K562 (cell line): ENCODE measurements at regions not wholly inside any gene's neighbourhood (a gene's known extent, or its start where the extent isn't known, plus 50 kb on each side); places are given as distances from the start of the nearest gene placed in this dataset.

Source experiments
- ATAC-seq: fragments of 200-7000 bp; cut with Tn5 transposase; 3 replicates; pipeline ENCODE4 v1.9.1; 2020; ENCODE audit warnings: moderate library complexity
- BruUV-seq: library from RNA; stranded (reverse); fragments of 400-500 nt; replicated peaks from 2 replicates; lab custom pipeline; 2021; lab: Mats Ljungman, UMichigan
- CTCF ChIA-PET: fragments of 300-600 bp; formaldehyde crosslinking; extraction: SDS; loops from one replicate; lab custom pipeline; 2021; ENCODE audit warnings: low intra/inter-chr PET ratio; lab: Yijun Ruan, JAX
- POLR2A ChIA-PET: fragments of 300-600, 350-650 bp; sonication (Branson Sonifier 250); formaldehyde crosslinking; extraction: SDS; loops from one replicate; lab custom pipeline; 2021; ENCODE audit warnings: antibody characterized with exemption, inconsistent platforms; lab: Yijun Ruan, JAX
- DNase-seq, 4 experiments: peaks; one replicate each; pipeline versions ENCODE4 v3.0.0 to v3.0.0-alpha.2; 2011 to 2018; ENCODE audit warnings: low spot score in 3 of 4, mixed read lengths in 3 of 4; ENCODE audit errors: extremely low read depth in 1 of 4
- FAIRE-seq: peaks from 2 replicates; lab custom pipeline; 2011; peaks lifted over from hg19 to GRCh38; lab: Jason Lieb, UNC
- H2AFZ ChIP-seq: 2 replicates; pipeline ENCODE4 v1.6.0; 2011; ENCODE audit warnings: low read depth, low read length, control low read depth, inconsistent platforms
- H3K27ac ChIP-seq: fragments of 200-600 bp; 3 replicates; pipeline ENCODE4 v1.8.0; 2011; ENCODE audit warnings: low read depth, mild to moderate bottlenecking, control low read depth, inconsistent platforms, low read length, moderate library complexity, mixed read lengths; ENCODE audit errors: extremely low read depth
- H3K27me3 ChIP-seq, 2 experiments: fragments of 300-600 bp in 1 of 2; 2 replicates in 1 of 2; 3 replicates in 1 of 2; pipeline versions ENCODE4 v1.6.0 to v1.8.0; 2011; ENCODE audit warnings: inconsistent platforms in 2 of 2, low read length in 2 of 2, mild to moderate bottlenecking in 1 of 2, mixed read lengths in 1 of 2, moderate library complexity in 1 of 2; ENCODE audit not compliant: control insufficient read depth in 2 of 2, insufficient read depth in 2 of 2
- H3K36me3 ChIP-seq: fragments of 300-600 bp; 3 replicates; pipeline ENCODE4 v1.8.0; 2011; ENCODE audit warnings: mild to moderate bottlenecking, low read length, inconsistent platforms; ENCODE audit not compliant: control insufficient read depth, insufficient read depth
- H3K4me1 ChIP-seq, 2 experiments: fragments of 200-600 bp in 1 of 2; replicated peaks in 1 of 2; 2 replicates in 1 of 2; 3 replicates in 1 of 2; pipeline versions ENCODE4 v1.5.1 to v1.8.0; 2011; ENCODE audit warnings: inconsistent platforms in 2 of 2, low read length in 2 of 2, mild to moderate bottlenecking in 1 of 2, mixed read lengths in 1 of 2, moderate library complexity in 1 of 2; ENCODE audit not compliant: control insufficient read depth in 2 of 2, insufficient read depth in 2 of 2
- H3K4me2 ChIP-seq: 2 replicates; pipeline ENCODE4 v1.6.1; 2011; ENCODE audit warnings: low read length, control low read depth, inconsistent platforms, mixed read lengths; ENCODE audit not compliant: insufficient read depth
- H3K4me3 ChIP-seq: fragments of 200-600 bp; sonication (generic), shearing (Covaris generic); 2 replicates; pipeline ENCODE4 v1.5.1; 2016; ENCODE audit warnings: control low read depth, inconsistent platforms
- H3K79me2 ChIP-seq: fragments of 200-600 bp; 3 replicates; pipeline ENCODE4 v1.8.0; 2011; ENCODE audit warnings: low read length, inconsistent platforms; ENCODE audit not compliant: control insufficient read depth, insufficient read depth
- H3K9ac ChIP-seq, 2 experiments: 2 replicates each; pipeline versions ENCODE4 v1.6.0 to v1.6.1; 2011; ENCODE audit warnings: low read depth in 2 of 2, low read length in 2 of 2, control low read depth in 1 of 2, inconsistent platforms in 1 of 2, mild to moderate bottlenecking in 1 of 2, mixed read lengths in 1 of 2; ENCODE audit not compliant: insufficient read depth in 1 of 2
- H3K9me1 ChIP-seq: one replicate; pipeline ENCODE4 v1.6.0; 2011; ENCODE audit warnings: inconsistent platforms, mild to moderate bottlenecking, low read length, moderate library complexity; ENCODE audit not compliant: control insufficient read depth, insufficient read depth
- H3K9me3 ChIP-seq: replicated peaks from 2 replicates; pipeline ENCODE4 v1.5.1; 2011; ENCODE audit warnings: low read depth, low read length, inconsistent platforms; ENCODE audit not compliant: control insufficient read depth, insufficient read depth
- H4K20me1 ChIP-seq: replicated peaks from 2 replicates; pipeline ENCODE4 v1.6.1; 2011; ENCODE audit warnings: low read length, inconsistent platforms, mixed read lengths; ENCODE audit not compliant: control insufficient read depth, insufficient read depth
- C11orf30 ChIP-seq: fragments of 450-650 bp; IDR thresholded peaks from 2 replicates; pipeline ENCODE4 v1.6.1; 2016; ENCODE audit warnings: low read depth, mild to moderate bottlenecking
- L3MBTL2 ChIP-seq: fragments of 450-650 bp; IDR thresholded peaks from 2 replicates; pipeline ENCODE4 v1.6.1; 2016; ENCODE audit warnings: mild to moderate bottlenecking, moderate library complexity
- MAFF ChIP-seq: IDR thresholded peaks from 2 replicates; pipeline ENCODE4 v1.6.1; 2012; ENCODE audit warnings: low read length, improper control_type of control experiment
- MAFG ChIP-seq: fragments of 450-650 bp; conservative IDR thresholded peaks from 2 replicates; pipeline ENCODE4 v1.6.1; 2016; ENCODE audit warnings: missing genetic modification characterization, missing compliant biosample characterization
- MAFK ChIP-seq: IDR thresholded peaks from 2 replicates; pipeline ENCODE4 v1.6.1; 2011; ENCODE audit warnings: low read length, improper control_type of control experiment
- MEIS2 ChIP-seq: fragments of 450-650 bp; IDR thresholded peaks from 2 replicates; pipeline ENCODE4 v1.6.1; 2014; ENCODE audit warnings: mild to moderate bottlenecking; ENCODE audit not compliant: partially characterized antibody
- NCOA2 ChIP-seq, 2 experiments: fragments of 450-650 bp; IDR thresholded peaks; 2 replicates each; pipeline ENCODE4 v1.6.1; 2018; ENCODE audit warnings: mild to moderate bottlenecking in 2 of 2, moderate library complexity in 1 of 2; ENCODE audit not compliant: partially characterized antibody in 2 of 2
- TSC22D4 ChIP-seq: fragments of 450-650 bp; IDR thresholded peaks from 2 replicates; pipeline ENCODE4 v1.6.1; 2016; ENCODE audit warnings: missing genetic modification characterization, missing biosample characterization, control low read depth
- ZFX ChIP-seq: sonication (generic); formaldehyde crosslinking; IDR thresholded peaks from 2 replicates; pipeline ENCODE4 v1.8.0; 2022; ENCODE audit warnings: mild to moderate bottlenecking, missing genetic modification reagents, moderate library complexity
- ZNF316 ChIP-seq: fragments of 450-650 bp; IDR thresholded peaks from 2 replicates; pipeline ENCODE4 v1.6.1; 2016
- ZNF347 ChIP-seq: fragments of 450-650 bp; formaldehyde crosslinking; IDR thresholded peaks from 2 replicates; pipeline ENCODE4 v1.4.0; 2020; ENCODE audit warnings: low read depth, mild to moderate bottlenecking, moderate library complexity
- WGBS: fragments of 100-300 bp; shearing (Covaris generic); methylation state at CpG from one replicate; pipeline ENCODE4 v1.1.6; 2016; ENCODE audit warnings: low coverage, mixed read lengths; ENCODE audit not compliant: insufficient coverage; ENCODE audit errors: missing lambda C conversion rate; 5-methylcytosine and 5-hydroxymethylcytosine counted together
- in situ Hi-C: fragments of 300-500 bp; cut with MboI; formaldehyde crosslinking; loops from 4 replicates; pipeline ENCODE4 v1.15.0; 2018; ENCODE audit warnings: inconsistent platforms, mixed read lengths
- intact Hi-C: fragments of 100-400 bp; cut with micrococcal nuclease; formaldehyde crosslinking; loops from 2 replicates; pipeline ENCODE4 v1.14.2; 2022

- Histone ChIP-seq H3K79me2 (no peaks in the 10 kb centered on the region), H3K36me3 (no peaks in the 10 kb centered on the region; the same call in 2 of the 3 replicates), H3K9me1 (no peaks in the 10 kb centered on the region), H4K20me1 (no peaks in the 10 kb centered on the region), H3K4me2 (no peak overlapping the region), H3K9me3 (no peaks in the 10 kb centered on the region), H3K4me3 (no peak overlapping the region), H2AFZ (no peak overlapping the region), H3K4me1 (no peaks in the 10 kb centered on the region), H3K9ac (no peak overlapping the region), H3K27me3 (peaks cover 2 to 11% of the 10 kb centered on the region in 2 experiments; a peak in 3 of 5 replicates), H3K27ac (no peak overlapping the region)
- ChIA-PET CTCF (no interaction called here), POLR2A (interaction anchor here (0.7 to 1.0 kb wide), 2 partner anchors 9 to 1028 kb away, joined by 3 read pairs; no protein-coding TSS in a partner anchor)
- in situ Hi-C loops, result no loop called here
- BruUV-seq, result no TSS peak
- ATAC-seq, result no peak
- intact Hi-C loops, result no loop called here
- FAIRE-seq, result no peak
- DNase-seq, result no peak
- 1% methylated on average over 6 of the region's 6 CpGs for WGBS
- TF ChIP-seq MEIS2, result peak; percentile 18
- peak; percentile 53; the same call in 1 of the 2 replicates for TF ChIP-seq C11orf30
- peak; percentile 79 for TF ChIP-seq ZNF316
- no peak for TF ChIP-seq ZNF347 (CRISPR knock-in tag)
- TF ChIP-seq ZFX (CRISPR knock-in tag), result no peak
- no peak for TF ChIP-seq L3MBTL2
- TF ChIP-seq NCOA2 (IDR thresholded peaks at IDR 0.05; ENCODE audit: partially characterized antibody in 2 of 2), result no peak
- TF ChIP-seq MAFK, result peak; percentile 59
- 0 out of 2 replicates have a peak, but pooled peaks have one; percentile 15 for TF ChIP-seq MAFG (tag)
- TF ChIP-seq TSC22D4 (tag), result no peak
- TF ChIP-seq MAFF, result 0 out of 2 replicates have a peak, but pooled peaks have one; percentile 22
These were observed 86.2 kb upstream of the CSRP2 start for GRCh38 chr12:76964784-76965571.
